IPS DF 6.9 (cell line): ENCODE measurements at regions not wholly inside any gene's neighbourhood (a gene's known extent, or its start where the extent isn't known, plus 50 kb on each side); places are given as distances from the start of the nearest gene placed in this dataset.
"Not testable (repeated sequence)": the region's sequence is repeated elsewhere in the genome, so short reads cannot be mapped to it uniquely, and the experiment has no call there.

Source experiments
- DNase-seq: peaks from one replicate; pipeline ENCODE4 v3.0.0-alpha.2; 2013; ENCODE audit warnings: low read depth, low spot score
- H3K27ac ChIP-seq: one replicate; pipeline ENCODE4 v1.5.1; 2013; ENCODE audit warnings: low read length, control low read depth
- H3K27me3 ChIP-seq: 2 replicates; pipeline ENCODE4 v1.6.1; 2013; ENCODE audit warnings: mild to moderate bottlenecking, low read length; ENCODE audit not compliant: control insufficient read depth, insufficient read depth
- H3K36me3 ChIP-seq: 2 replicates; pipeline ENCODE4 v1.6.1; 2013; ENCODE audit warnings: low read length; ENCODE audit not compliant: control insufficient read depth, insufficient read depth
- H3K4me1 ChIP-seq: 2 replicates; pipeline ENCODE4 v1.6.1; 2013; ENCODE audit warnings: low read length; ENCODE audit not compliant: control insufficient read depth, insufficient read depth
- H3K4me3 ChIP-seq: 2 replicates; pipeline ENCODE4 v1.5.1; 2013; ENCODE audit warnings: mild to moderate bottlenecking, low read length
- H3K9me3 ChIP-seq: 2 replicates; pipeline ENCODE4 v1.6.1; 2013; ENCODE audit warnings: low read length, inconsistent platforms; ENCODE audit not compliant: control insufficient read depth, insufficient read depth
- WGBS: extraction: QIAGEN DNeasy Blood & Tissue Kit; methylation state at CpG from one replicate; pipeline ENCODE4 v1.1.7; 2013; ENCODE audit warnings: mixed read lengths, missing lambda C conversion rate; ENCODE audit not compliant: insufficient read length, insufficient coverage; 5-methylcytosine and 5-hydroxymethylcytosine counted together

DNA sequence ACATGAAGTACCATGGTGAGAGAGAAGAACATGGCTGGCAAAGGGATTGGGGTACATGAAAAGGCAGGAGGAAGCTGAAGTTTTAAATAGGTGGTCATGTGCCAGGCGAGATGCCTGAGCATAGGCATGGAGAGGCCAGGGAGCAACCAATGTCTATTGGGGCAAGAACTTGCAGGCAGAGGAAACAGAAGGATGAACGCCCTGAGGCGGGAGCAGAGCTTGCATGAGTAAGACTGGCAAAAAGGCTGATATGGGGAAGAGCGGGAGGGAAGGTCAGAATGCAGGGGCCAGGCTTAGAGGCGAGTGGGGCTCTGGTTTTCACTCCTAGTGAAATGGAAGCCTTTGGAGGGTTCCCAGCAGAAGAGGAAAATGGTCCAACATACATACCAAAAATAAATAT, 52.5 kb upstream of the VSTM5 start:
- H3K4me1 ChIP-seq, result no peaks in the 10 kb centered on the region
- no peaks in the 10 kb centered on the region for H3K36me3 ChIP-seq
- no peak for DNase-seq
- WGBS, result no CpG with 5 or more reads among the region's 5 CpGs
- no peak overlapping the region for H3K4me3 ChIP-seq
- H3K9me3 ChIP-seq, result no peaks in the 10 kb centered on the region
- H3K27me3 ChIP-seq, result no peaks in the 10 kb centered on the region
- no peak overlapping the region for H3K27ac ChIP-seq

DNA sequence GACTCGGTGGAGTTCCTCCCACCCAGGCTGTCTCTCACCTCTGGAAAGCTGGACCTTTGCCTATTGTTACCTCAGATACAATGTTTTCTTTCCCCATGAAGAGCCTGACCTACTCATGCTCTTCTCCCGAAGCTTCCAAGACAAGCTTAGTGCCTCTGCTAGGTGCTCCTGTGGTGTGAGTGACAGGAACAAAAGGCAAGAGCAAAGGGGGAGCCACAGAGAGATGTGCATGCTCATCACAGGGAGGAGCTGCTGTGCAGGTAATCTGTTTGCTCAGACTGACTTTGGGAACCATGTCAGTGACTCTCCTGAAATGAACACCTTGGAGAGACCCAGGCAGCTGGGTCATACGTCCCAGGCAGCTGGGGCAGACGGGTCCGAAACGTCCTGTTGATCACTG, 53.6 kb upstream of the VSTM5 start:
- DNase-seq, result no peak
- no peaks in the 10 kb centered on the region for H3K9me3 ChIP-seq
- no peaks in the 10 kb centered on the region for H3K36me3 ChIP-seq
- H3K4me3 ChIP-seq, result no peak overlapping the region
- no peaks in the 10 kb centered on the region for H3K4me1 ChIP-seq
- no peak overlapping the region for H3K27ac ChIP-seq
- WGBS, result no CpG with 5 or more reads among the region's 6 CpGs
- H3K27me3 ChIP-seq, result no peaks in the 10 kb centered on the region

DNA sequence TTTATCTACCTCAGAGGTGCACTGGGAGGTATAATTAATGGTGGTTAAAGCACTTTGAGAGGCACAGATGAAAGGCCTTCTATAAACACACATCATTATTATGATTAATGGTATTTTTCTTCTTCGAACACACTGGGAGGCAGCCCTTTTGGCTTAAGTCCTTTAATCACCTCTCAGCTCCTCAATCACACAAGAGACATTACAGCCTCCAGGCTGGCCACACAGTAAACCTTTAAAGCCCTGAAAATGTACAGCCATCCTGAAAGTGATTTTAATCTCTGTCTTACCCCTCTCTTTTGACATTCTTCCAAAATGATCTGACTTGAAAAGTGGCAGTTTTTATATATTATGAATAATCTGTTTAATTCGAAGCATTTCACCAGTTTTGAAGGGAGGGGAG, 54.3 kb upstream of the VSTM5 start:
- Histone ChIP-seq H3K4me1 (no peaks in the 10 kb centered on the region), H3K9me3 (no peaks in the 10 kb centered on the region), H3K36me3 (no peaks in the 10 kb centered on the region), H3K4me3 (no peak overlapping the region), H3K27ac (no peak overlapping the region), H3K27me3 (no peaks in the 10 kb centered on the region)
- no CpG with 5 or more reads among the region's 2 CpGs for WGBS
- DNase-seq, result no peak

DNA sequence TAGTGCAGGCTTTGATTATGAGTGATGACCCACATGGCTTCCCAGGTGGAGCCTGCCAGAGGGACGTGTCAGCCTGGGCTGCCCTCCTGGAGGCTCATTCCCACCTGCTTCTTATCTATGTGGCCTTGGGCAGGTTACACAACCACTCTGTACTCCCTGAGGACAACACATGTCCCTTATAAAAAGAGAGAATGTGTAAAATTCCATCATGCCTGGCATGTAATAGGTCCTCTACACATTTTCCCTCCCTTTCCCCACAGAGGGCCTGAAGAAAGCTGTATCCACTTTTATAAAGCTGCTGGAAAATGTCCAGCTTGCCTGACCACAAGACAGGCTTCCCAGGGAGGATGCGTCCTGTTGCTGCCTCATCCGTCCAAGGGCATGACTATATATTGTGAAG, 55.0 kb upstream of the VSTM5 start:
- no peak for DNase-seq
- Histone ChIP-seq H3K27ac (no peak overlapping the region), H3K9me3 (no peaks in the 10 kb centered on the region), H3K4me1 (no peaks in the 10 kb centered on the region), H3K4me3 (no peak overlapping the region), H3K27me3 (no peaks in the 10 kb centered on the region), H3K36me3 (no peaks in the 10 kb centered on the region)
- no CpG with 5 or more reads among the region's 3 CpGs for WGBS

DNA sequence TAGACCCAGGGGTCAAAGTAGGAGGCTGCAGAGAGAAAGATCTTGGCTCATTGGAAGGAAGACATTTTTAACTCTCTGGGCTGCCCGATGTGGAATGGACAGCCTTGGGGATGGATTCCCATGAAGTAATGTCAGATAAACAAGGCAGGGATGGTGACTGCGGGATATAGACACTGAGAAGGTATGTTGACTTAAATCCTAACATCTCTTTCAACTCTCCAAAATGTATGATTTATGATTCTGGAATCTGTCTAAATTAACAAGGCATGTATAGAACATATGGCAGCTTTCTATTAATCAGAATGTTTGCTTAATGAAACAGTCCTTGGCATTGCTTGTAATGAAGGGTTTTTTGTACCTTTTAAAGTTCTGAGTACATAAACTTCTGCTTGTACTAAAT, 56.1 kb upstream of the VSTM5 start:
- Histone ChIP-seq H3K27ac (no peak overlapping the region), H3K4me3 (no peak overlapping the region), H3K27me3 (no peaks in the 10 kb centered on the region), H3K4me1 (no peaks in the 10 kb centered on the region), H3K36me3 (no peaks in the 10 kb centered on the region), H3K9me3 (no peaks in the 10 kb centered on the region)
- DNase-seq, result no peak
- WGBS, result no CpG with 5 or more reads among the region's 2 CpGs

DNA sequence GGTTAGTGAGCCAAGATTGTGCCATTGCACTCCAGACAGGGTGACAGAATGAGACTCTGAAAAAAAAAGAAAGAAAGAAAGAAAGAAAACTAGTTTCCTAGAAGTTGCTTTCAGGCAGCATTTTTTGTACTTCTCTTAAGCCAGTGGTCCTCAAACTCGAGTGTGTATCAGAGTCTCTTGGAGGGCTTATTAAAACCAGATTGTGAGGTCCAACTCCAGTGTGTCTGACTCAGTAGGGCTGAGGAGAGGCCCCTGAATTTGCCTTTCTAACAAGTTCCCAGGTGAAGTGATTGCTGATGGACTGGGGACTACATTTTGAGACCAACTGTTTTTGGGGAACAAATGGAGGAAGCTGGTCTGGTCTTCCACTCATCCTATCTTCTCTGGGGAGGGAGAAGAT, 57.5 kb upstream of the VSTM5 start:
- no peak overlapping the region for H3K27ac ChIP-seq
- DNase-seq, result no peak
- H3K4me3 ChIP-seq, result no peak overlapping the region
- H3K9me3 ChIP-seq, result no peaks in the 10 kb centered on the region
- H3K27me3 ChIP-seq, result no peaks in the 10 kb centered on the region
- no peaks in the 10 kb centered on the region for H3K36me3 ChIP-seq
- no peaks in the 10 kb centered on the region for H3K4me1 ChIP-seq
- no CpG with 5 or more reads among the region's 1 CpG for WGBS

DNA sequence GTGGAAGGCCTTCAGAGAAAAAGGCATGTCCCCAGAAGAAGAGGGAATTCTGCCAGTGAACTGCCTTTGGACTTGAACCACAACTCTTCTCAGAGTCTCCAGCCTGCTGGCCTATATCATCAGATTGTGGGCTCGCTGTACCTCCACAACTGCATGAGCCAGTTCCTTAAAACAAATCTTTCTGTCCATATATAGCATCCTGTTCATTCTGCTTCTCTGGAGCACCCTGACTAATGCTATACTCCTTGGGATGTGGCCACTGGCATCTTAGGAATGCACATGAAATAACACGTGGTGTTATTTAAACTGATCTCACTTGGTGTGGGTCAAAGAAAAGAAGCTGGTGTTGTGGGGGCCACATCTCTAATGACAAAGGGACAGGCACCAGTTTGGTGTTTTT, 58.3 kb upstream of the VSTM5 start:
- Histone ChIP-seq H3K4me1 (no peaks in the 10 kb centered on the region), H3K27ac (no peak overlapping the region), H3K9me3 (no peaks in the 10 kb centered on the region), H3K36me3 (no peaks in the 10 kb centered on the region), H3K27me3 (no peaks in the 10 kb centered on the region), H3K4me3 (no peak overlapping the region)
- DNase-seq, result no peak
- WGBS, result no CpG with 5 or more reads among the region's 2 CpGs

DNA sequence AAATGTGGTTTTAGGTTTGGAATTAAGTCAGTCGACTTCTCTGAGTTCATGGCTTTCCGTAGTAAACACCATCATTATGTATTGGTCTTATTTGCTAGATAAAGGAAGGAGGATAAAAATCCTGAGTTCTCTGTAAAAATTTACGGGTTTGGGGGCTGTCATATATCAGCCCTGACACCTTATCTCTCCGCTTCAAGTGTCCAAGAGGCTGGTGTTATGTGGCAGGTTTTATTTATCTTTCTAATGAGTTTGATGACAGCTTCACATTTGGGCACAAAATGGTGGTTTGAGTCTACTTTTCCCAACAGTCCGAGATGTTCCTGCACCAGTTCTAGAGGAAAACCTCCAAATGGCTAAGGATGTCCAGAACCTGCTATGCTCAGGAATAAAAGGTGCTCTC, 67.3 kb upstream of the VSTM5 start:
- no peak for DNase-seq
- Histone ChIP-seq H3K9me3 (no peaks in the 10 kb centered on the region), H3K4me3 (no peak overlapping the region), H3K4me1 (no peaks in the 10 kb centered on the region), H3K27me3 (no peaks in the 10 kb centered on the region), H3K36me3 (no peaks in the 10 kb centered on the region), H3K27ac (no peak overlapping the region)
- WGBS, result no CpG with 5 or more reads among the region's 5 CpGs

DNA sequence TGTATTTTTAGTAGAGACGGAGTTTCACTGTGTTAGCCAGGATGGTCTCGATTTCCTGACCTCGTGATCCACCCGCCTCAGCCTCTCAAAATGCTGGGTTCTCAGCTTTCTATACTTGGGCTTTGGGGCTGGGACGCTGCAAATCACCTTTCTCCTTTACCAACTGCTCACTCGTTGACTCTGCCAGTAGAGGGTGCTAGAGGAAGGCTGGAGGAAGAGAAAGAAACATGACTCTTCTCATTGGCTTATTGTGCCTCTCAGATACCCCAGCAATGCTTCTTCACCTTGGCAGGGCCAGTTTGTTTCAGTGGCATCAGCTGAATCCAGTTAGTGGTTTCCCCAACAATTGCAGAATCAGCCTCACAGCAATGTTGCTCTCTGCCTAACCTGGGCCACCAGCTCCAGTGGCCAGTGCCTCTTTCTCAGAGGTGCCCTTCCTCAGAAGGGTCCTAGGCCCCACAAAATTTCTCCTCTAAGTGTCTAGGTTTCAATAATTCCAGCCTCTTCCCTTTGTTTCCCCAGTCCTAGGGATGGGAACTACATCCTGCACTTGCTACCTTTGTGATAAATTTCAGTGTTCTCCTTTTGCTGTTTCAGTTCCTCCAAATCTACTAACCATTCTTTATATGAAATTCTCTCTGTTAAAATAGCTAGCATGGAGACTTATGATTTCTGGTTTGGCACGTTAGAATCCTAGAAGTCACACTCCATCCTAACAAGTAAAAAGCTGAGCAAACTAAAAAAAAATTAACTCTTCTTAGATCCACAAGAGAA, 71.5 kb upstream of the VSTM5 start:
- Histone ChIP-seq H3K27ac (no peak overlapping the region), H3K4me3 (no peak overlapping the region), H3K27me3 (no peaks in the 10 kb centered on the region), H3K9me3 (no peaks in the 10 kb centered on the region), H3K4me1 (no peaks in the 10 kb centered on the region), H3K36me3 (no peaks in the 10 kb centered on the region)
- peak; percentile 87 for DNase-seq
- no CpG with 5 or more reads among the region's 7 CpGs for WGBS

DNA sequence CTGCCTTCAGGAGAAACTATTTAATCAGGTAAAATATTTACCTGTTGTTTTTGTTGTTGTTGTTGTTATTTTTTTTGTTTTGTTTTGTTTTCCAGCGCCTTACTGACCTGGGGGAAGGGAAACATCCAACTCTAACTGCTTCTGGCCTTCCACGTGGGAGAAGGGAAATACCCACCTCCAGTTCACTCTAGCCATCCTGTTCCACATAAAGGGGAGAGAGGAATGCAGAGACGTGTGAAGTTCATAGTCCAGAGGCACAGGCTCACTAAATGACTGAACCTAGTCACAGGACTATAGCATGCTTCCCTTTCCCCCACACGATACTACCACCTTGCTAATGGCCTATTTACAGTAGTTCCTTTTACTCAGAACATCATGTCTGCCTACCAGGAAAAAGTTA, 72.4 kb upstream of the VSTM5 start:
- no CpG with 5 or more reads among the region's 4 CpGs for WGBS
- DNase-seq, result no peak

DNA sequence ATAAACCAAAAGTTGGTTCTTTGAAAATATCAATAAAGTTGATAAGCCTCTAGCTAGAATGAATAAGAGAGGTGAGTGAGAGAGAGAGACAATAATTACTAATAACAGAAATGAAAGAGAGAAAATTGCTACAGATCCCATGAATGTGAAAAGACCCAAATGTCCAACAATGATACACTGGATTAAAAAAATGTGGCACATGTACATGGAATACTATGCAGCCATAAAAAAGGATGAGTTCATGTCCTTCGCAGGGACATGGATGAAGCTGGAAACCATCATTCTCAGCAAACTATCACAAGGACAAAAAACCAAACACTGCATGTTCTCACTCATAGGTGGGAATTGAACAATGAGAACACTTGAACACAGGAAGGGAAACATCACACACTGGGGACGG, 75.7 kb upstream of the VSTM5 start:
- not testable (repeated sequence) for H3K36me3 ChIP-seq, H3K4me1 ChIP-seq, H3K27me3 ChIP-seq, H3K9me3 ChIP-seq, DNase-seq, H3K4me3 ChIP-seq, H3K27ac ChIP-seq
- no CpG with 5 or more reads among the region's 2 CpGs for WGBS

More for the DNA sequence above, 72.4 kb upstream of the VSTM5 start:
- Histone ChIP-seq H3K9me3 (no peaks in the 10 kb centered on the region), H3K36me3 (no peaks in the 10 kb centered on the region), H3K4me3 (no peak overlapping the region), H3K27ac (no peak overlapping the region), H3K4me1 (no peaks in the 10 kb centered on the region), H3K27me3 (no peaks in the 10 kb centered on the region)
